IPS DF 4.7 (cell line): ENCODE measurements at regions not wholly inside any gene's neighbourhood (a gene's known extent, or its start where the extent isn't known, plus 50 kb on each side); places are given as distances from the start of the nearest gene placed in this dataset.
"Not testable (repeated sequence)": the region's sequence is repeated elsewhere in the genome, so short reads cannot be mapped to it uniquely, and the experiment has no call there.

Experiments
- DNase-seq: peaks from one replicate; pipeline ENCODE4 v3.0.0-alpha.2; 2013; ENCODE audit warnings: low spot score; ENCODE audit errors: extremely low read depth

- no peak for DNase-seq
Observed at GRCh38 chrX:125378205-125378604, 58.5 kb downstream of the TEX13C start.

GRCh38 chrX:125378770-125379169 is 59.1 kb downstream of the TEX13C start:
- DNase-seq, result no peak

- no peak for DNase-seq
Observed at GRCh38 chrX:125382148-125382628, 62.5 kb downstream of the TEX13C start.

GRCh38 chrX:125382889-125383288 is 63.2 kb downstream of the TEX13C start:
- no peak for DNase-seq

GRCh38 chrX:125384867-125385266 is 65.2 kb downstream of the TEX13C start:
- no peak for DNase-seq

GRCh38 chrX:125387945-125388344 is 68.3 kb downstream of the TEX13C start:
- no peak for DNase-seq

GRCh38 chrX:125394449-125394848 is 74.8 kb downstream of the TEX13C start:
- no peak for DNase-seq

- no peak for DNase-seq
Observed at GRCh38 chrX:125395626-125396025, 76.0 kb downstream of the TEX13C start.

- DNase-seq, result no peak
Observed at GRCh38 chrX:125398959-125399440, 79.3 kb downstream of the TEX13C start.

- no peak for DNase-seq
Observed at GRCh38 chrX:125402807-125403206, 83.1 kb downstream of the TEX13C start.

- DNase-seq, result no peak
Observed at GRCh38 chrX:125404667-125405160, 85.0 kb downstream of the TEX13C start.

GRCh38 chrX:125405339-125405738 is 85.7 kb downstream of the TEX13C start:
- no peak for DNase-seq

- DNase-seq, result no peak
Observed at GRCh38 chrX:125407314-125407713, 87.6 kb downstream of the TEX13C start.

- DNase-seq, result no peak
Observed at GRCh38 chrX:125420809-125421208, 101.1 kb downstream of the TEX13C start.

GRCh38 chrX:125422986-125423385 is 103.3 kb downstream of the TEX13C start:
- DNase-seq, result no peak

GRCh38 chrX:125424536-125424935 is 104.9 kb downstream of the TEX13C start:
- DNase-seq, result no peak

- DNase-seq, result no peak
Observed at GRCh38 chrX:125436855-125437254, 117.2 kb downstream of the TEX13C start.

GRCh38 chrX:125439194-125439849 is 119.7 kb downstream of the TEX13C start:
- DNase-seq, result no peak

- no peak for DNase-seq
Observed at GRCh38 chrX:125444659-125445058, 125.0 kb downstream of the TEX13C start.

- DNase-seq, result no peak
Observed at GRCh38 chrX:125475482-125475881, 155.8 kb downstream of the TEX13C start.

GRCh38 chrX:125492439-125492838 is 172.8 kb downstream of the TEX13C start:
- no peak for DNase-seq

GRCh38 chrX:125493004-125493403 is 173.3 kb downstream of the TEX13C start:
- DNase-seq, result not testable (repeated sequence)

- no peak for DNase-seq
Observed at GRCh38 chrX:125497667-125498066, 178.0 kb downstream of the TEX13C start.
